SH-SY5Y (cell line): ENCODE measurements at regions not wholly inside any gene's neighbourhood (a gene's known extent, or its start where the extent isn't known, plus 50 kb on each side); places are given as distances from the start of the nearest gene placed in this dataset.

ENCODE experiments used
- GATA2 ChIP-seq: IDR thresholded peaks from 2 replicates; pipeline ENCODE4 v1.6.1; 2011; ENCODE audit warnings: mild to moderate bottlenecking, low read depth, low read length
- GATA3 ChIP-seq: IDR thresholded peaks from 2 replicates; pipeline ENCODE4 v1.6.1; 2011; ENCODE audit warnings: low read depth, mild to moderate bottlenecking, low read length, moderate library complexity

GRCh38 chr10:78914502-78915189, 154.1 kb upstream of the ZMIZ1 start:
- TF ChIP-seq GATA2 (no peak), GATA3 (no peak)
